OCI-LY1 (cell line): ENCODE measurements at regions not wholly inside any gene's neighbourhood (a gene's known extent, or its start where the extent isn't known, plus 50 kb on each side); places are given as distances from the start of the nearest gene placed in this dataset.

Experiments used
- EZH2 ChIP-seq: fragments of 200-600 bp; sonication (generic), shearing (Covaris generic); IDR thresholded peaks from 2 replicates; pipeline ENCODE4 v1.8.0; 2017; ENCODE audit warnings: borderline replicate concordance, mixed run types, mild to moderate bottlenecking, antibody characterized with exemption, low read length, moderate library complexity, mixed read lengths
- TF ChIP-seq, protein P1 (sequence below): fragments of 200-600 bp; sonication (generic), shearing (Covaris generic); IDR thresholded peaks from 2 replicates; pipeline ENCODE4 v1.5.1; 2017; ENCODE audit warnings: mild to moderate bottlenecking, antibody characterized with exemption, low read length, moderate library complexity, mixed read lengths

DNA sequence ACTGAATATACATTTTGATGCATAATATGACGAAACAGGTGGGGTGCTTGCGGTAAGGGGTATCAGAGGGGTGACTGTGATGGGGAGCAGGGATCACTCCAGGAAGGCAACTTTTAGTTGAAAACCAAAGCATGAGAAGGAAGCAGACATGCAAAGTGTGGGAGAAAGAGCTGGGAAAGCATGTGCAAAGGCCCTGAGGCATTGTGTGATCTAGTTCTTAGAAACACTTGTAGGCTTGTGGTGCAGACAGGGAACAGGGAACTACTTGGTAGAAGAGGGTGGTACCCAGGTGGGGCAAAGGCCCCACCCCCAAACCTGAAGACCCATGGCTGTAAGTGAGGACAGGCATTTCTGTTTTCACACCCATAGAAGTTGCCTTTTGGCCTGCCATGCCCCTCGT lies 459.9 kb upstream of the EEF2KMT start:
- TF ChIP-seq, protein P1, sequence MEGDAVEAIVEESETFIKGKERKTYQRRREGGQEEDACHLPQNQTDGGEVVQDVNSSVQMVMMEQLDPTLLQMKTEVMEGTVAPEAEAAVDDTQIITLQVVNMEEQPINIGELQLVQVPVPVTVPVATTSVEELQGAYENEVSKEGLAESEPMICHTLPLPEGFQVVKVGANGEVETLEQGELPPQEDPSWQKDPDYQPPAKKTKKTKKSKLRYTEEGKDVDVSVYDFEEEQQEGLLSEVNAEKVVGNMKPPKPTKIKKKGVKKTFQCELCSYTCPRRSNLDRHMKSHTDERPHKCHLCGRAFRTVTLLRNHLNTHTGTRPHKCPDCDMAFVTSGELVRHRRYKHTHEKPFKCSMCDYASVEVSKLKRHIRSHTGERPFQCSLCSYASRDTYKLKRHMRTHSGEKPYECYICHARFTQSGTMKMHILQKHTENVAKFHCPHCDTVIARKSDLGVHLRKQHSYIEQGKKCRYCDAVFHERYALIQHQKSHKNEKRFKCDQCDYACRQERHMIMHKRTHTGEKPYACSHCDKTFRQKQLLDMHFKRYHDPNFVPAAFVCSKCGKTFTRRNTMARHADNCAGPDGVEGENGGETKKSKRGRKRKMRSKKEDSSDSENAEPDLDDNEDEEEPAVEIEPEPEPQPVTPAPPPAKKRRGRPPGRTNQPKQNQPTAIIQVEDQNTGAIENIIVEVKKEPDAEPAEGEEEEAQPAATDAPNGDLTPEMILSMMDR, result no peak
- no peak for TF ChIP-seq EZH2
